ENCODE measurements at regions not wholly inside any gene's neighbourhood (a gene's known extent, or its start where the extent isn't known, plus 50 kb on each side); places are given as distances from the start of the nearest gene placed in this dataset.

- no peak for DNase-seq (ENCODE audit: low read depth)
- in situ Hi-C loops (cut with HindIII; ENCODE audit: low pct_unique_long_range_greater_than_20kb, low sequenced_read_pairs), result no loop called here
Observed at GRCh38 chr1:101704895-101705294, 291.8 kb downstream of the OLFM3 start.

DNA sequence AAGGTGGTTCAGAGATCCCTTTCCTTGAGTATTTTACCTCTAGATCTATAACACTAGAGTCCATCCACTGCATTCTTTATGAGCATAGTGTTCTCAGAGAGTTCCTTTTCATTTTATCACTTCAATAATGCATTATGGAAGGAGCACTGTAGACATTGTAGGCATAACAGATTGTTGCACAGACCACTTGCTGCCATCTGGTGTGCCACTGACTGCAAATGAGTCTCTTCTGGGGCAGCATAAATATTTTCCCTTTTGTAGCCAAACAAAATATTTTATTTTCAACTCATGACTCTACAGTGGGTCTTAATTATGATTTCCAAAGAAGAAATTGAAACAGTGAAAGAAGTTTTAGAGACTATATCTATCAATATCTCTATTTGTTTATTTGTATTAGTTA is 290.4 kb downstream of the OLFM3 start:
- in situ Hi-C loops (cut with HindIII; ENCODE audit: low pct_unique_long_range_greater_than_20kb, low sequenced_read_pairs), result no loop called here
- no peak for DNase-seq (ENCODE audit: low read depth)

GRCh38 chr1:101709721-101710120 is 287.0 kb downstream of the OLFM3 start:
- in situ Hi-C loops (cut with HindIII; ENCODE audit: low pct_unique_long_range_greater_than_20kb, low sequenced_read_pairs), result no loop called here

GRCh38 chr1:101713760-101714159 is 283.0 kb downstream of the OLFM3 start:
- in situ Hi-C loops (cut with HindIII; ENCODE audit: low pct_unique_long_range_greater_than_20kb, low sequenced_read_pairs), result no loop called here

More at GRCh38 chr1:101709721-101710120, 287.0 kb downstream of the OLFM3 start:
- no peak for DNase-seq (ENCODE audit: low read depth)

DNA sequence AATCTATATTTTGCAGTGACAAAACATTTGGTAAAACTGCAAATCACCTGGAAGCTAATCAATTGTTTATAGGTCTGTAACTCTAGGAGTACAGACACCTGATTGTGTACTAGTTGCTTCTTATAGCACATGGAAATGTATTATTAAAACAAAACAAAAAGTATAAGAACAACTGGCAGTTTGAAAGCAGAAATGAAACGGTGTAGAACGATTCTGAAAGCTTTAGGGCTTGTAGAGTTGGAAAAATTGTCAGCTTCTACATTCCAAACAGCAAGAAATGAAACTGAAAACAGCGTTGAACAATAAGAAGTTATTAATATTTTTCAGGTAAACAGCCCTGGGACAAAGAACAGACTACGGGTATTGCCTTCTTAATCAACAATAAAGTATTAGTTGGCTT is 273.3 kb downstream of the OLFM3 start:
- DNase-seq (ENCODE audit: low read depth), result no peak
- in situ Hi-C loops (cut with HindIII; ENCODE audit: low pct_unique_long_range_greater_than_20kb, low sequenced_read_pairs), result no loop called here

More at GRCh38 chr1:101713760-101714159, 283.0 kb downstream of the OLFM3 start:
- no peak for DNase-seq (ENCODE audit: low read depth)

GRCh38 chr1:101728029-101728428 is 268.7 kb downstream of the OLFM3 start:
- no peak for DNase-seq (ENCODE audit: low read depth)
- in situ Hi-C loops (cut with HindIII; ENCODE audit: low pct_unique_long_range_greater_than_20kb, low sequenced_read_pairs), result no loop called here

DNA sequence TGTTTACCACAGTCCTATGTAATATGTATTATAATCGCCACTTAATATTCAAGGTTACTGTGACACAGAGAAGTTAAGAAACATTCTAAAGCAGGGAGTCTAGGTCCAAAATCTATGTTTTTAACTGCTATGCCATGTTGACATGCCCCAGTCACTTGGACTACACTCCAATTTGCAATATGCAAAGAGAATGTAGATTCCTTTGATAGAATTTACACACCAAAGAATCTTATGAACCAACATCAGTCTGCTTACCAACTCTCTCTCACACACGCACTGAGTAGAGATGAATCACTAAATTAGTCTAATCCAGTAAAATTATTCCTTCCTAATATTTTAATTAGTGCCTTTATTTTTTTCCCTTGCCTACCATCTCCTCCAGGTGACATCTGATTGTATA is 266.2 kb downstream of the OLFM3 start:
- in situ Hi-C loops (cut with HindIII; ENCODE audit: low pct_unique_long_range_greater_than_20kb, low sequenced_read_pairs), result no loop called here
- no peak for DNase-seq (ENCODE audit: low read depth)

- no peak for DNase-seq (ENCODE audit: low read depth)
- in situ Hi-C loops (cut with HindIII; ENCODE audit: low pct_unique_long_range_greater_than_20kb, low sequenced_read_pairs), result no loop called here
Observed at GRCh38 chr1:101732261-101732660, 264.5 kb downstream of the OLFM3 start.

GRCh38 chr1:101733340-101733739 is 263.4 kb downstream of the OLFM3 start:
- in situ Hi-C loops (cut with HindIII; ENCODE audit: low pct_unique_long_range_greater_than_20kb, low sequenced_read_pairs), result no loop called here
- DNase-seq (ENCODE audit: low read depth), result no peak

- in situ Hi-C loops (cut with HindIII; ENCODE audit: low pct_unique_long_range_greater_than_20kb, low sequenced_read_pairs), result no loop called here
- DNase-seq (ENCODE audit: low read depth), result no peak
Observed at GRCh38 chr1:101738475-101738874, 258.3 kb downstream of the OLFM3 start.

DNA sequence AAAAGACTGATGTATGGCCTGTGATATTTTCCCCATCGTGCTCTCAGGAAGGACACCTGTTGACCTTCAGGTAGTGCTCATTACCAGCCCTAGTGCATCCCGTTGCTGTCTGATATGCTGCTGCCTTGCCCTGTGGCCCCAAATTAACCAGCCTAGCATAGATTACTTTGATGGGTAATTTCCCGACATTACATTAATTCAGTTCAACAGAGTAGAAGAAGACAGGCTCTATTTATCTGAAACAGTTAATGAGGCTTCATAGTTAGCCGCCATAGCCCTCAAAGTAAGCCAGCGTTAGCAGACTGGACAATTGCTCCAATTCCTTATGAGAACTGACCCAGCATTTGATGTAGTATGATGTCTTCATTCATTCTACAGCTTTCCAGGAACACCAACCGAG is 257.6 kb downstream of the OLFM3 start:
- no peak for DNase-seq (ENCODE audit: low read depth)

GRCh38 chr1:101739826-101740330 is 256.8 kb downstream of the OLFM3 start:
- no peak for DNase-seq (ENCODE audit: low read depth)

More for the DNA sequence above, 257.6 kb downstream of the OLFM3 start:
- in situ Hi-C loops (cut with HindIII; ENCODE audit: low pct_unique_long_range_greater_than_20kb, low sequenced_read_pairs), result no loop called here

DNA sequence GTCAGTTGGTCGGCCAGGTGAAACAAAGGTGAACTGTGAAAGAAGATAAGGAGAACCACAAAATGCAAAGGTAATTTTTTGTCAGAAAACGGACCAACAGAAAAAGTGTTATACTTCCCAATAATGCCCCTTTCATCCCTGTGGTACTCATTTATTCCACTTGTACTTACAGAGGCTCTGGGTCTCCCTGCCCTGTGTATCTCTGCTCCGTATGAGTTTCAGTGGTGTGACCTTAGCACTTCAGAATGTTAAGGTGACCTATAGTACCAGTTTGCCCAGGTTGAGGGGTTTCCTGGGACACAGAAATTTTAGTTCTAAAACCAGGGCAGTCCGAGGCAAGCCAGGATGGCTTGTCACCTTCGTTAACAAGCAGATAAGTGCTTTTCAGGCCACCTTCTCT is 254.8 kb downstream of the OLFM3 start:
- in situ Hi-C loops (cut with HindIII; ENCODE audit: low pct_unique_long_range_greater_than_20kb, low sequenced_read_pairs), result no loop called here
- no peak for DNase-seq (ENCODE audit: low read depth)

More at GRCh38 chr1:101739826-101740330, 256.8 kb downstream of the OLFM3 start:
- in situ Hi-C loops (cut with HindIII; ENCODE audit: low pct_unique_long_range_greater_than_20kb, low sequenced_read_pairs), result no loop called here

DNA sequence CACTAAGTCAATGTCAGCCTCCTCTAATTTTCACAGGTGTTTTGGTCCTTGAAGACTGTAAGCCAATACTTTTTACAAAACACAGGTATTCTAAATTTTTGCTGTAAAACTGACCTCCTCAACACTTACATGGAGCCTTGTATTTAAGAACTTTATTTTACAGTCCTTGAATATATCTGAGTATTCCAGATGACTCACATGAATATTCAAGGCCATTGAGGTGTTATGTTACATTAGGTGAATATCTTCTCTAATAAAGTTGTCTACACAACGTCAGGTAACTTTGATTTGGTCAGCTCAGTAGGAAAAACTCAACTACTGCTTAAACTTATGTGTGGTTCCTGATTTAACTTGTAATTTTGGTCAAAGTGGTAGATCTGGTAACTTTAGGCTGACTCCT is 254.2 kb downstream of the OLFM3 start:
- in situ Hi-C loops (cut with HindIII; ENCODE audit: low pct_unique_long_range_greater_than_20kb, low sequenced_read_pairs), result no loop called here

GRCh38 chr1:101745551-101746270 is 251.0 kb downstream of the OLFM3 start:
- DNase-seq (ENCODE audit: low read depth), result no peak
- in situ Hi-C loops (cut with HindIII; ENCODE audit: low pct_unique_long_range_greater_than_20kb, low sequenced_read_pairs), result no loop called here

More for the DNA sequence above, 254.2 kb downstream of the OLFM3 start:
- no peak for DNase-seq (ENCODE audit: low read depth)

- in situ Hi-C loops (cut with HindIII; ENCODE audit: low pct_unique_long_range_greater_than_20kb, low sequenced_read_pairs), result no loop called here
- no peak for DNase-seq (ENCODE audit: low read depth)
Observed at GRCh38 chr1:101748077-101748476, 248.6 kb downstream of the OLFM3 start.
